H1 (cell line): ENCODE measurements at regions not wholly inside any gene's neighbourhood (a gene's known extent, or its start where the extent isn't known, plus 50 kb on each side); places are given as distances from the start of the nearest gene placed in this dataset.

Experiments
- CTCF ChIA-PET: fragments of 300-600 bp; sonication (Branson Sonifier 250); formaldehyde crosslinking; loops from one replicate; lab custom pipeline; 2021; ENCODE audit not compliant: partially characterized antibody; lab: Charles Lee
- POLR2A ChIA-PET: fragments of 300-600 bp; sonication (Branson Sonifier 250); formaldehyde crosslinking; loops from one replicate; lab custom pipeline; 2021; ENCODE audit warnings: inconsistent platforms; ENCODE audit not compliant: partially characterized antibody; lab: Charles Lee
- DNase-seq, 2 experiments: peaks; one replicate each; pipeline versions ENCODE4 v3.0.0 to v3.0.0-alpha.2; 2010 to 2022; ENCODE audit warnings: low spot score in 2 of 2, low read depth in 1 of 2, mixed read lengths in 1 of 2
- FAIRE-seq: peaks from 2 replicates; lab custom pipeline; 2011; peaks lifted over from hg19 to GRCh38; lab: Jason Lieb, UNC
- H2AFZ ChIP-seq: 2 replicates; pipeline ENCODE4 v1.8.1; 2012; ENCODE audit warnings: low read length, inconsistent platforms
- H2AK5ac ChIP-seq: 2 replicates; pipeline ENCODE4 v1.6.1; 2013; ENCODE audit warnings: low read depth, low read length
- H2BK120ac ChIP-seq: replicated peaks from 2 replicates; pipeline ENCODE3; 2013; ENCODE audit warnings: low read depth, low read length, inconsistent platforms
- H2BK12ac ChIP-seq: 2 replicates; pipeline ENCODE4 v1.6.1; 2013; ENCODE audit warnings: low read depth, low read length
- H2BK15ac ChIP-seq: 2 replicates; pipeline ENCODE4 v1.6.1; 2013; ENCODE audit warnings: low read length
- H2BK20ac ChIP-seq: 2 replicates; pipeline ENCODE4 v1.6.1; 2013; ENCODE audit warnings: low read length
- H2BK5ac ChIP-seq: 2 replicates; pipeline ENCODE4 v1.6.1; 2013; ENCODE audit warnings: low read depth, low read length
- H3K14ac ChIP-seq: 2 replicates; pipeline ENCODE4 v1.6.1; 2013; ENCODE audit warnings: inconsistent platforms; ENCODE audit not compliant: insufficient read length
- H3K18ac ChIP-seq: 2 replicates; pipeline ENCODE4 v1.6.1; 2013; ENCODE audit warnings: low read length; ENCODE audit errors: extremely low read depth
- H3K23ac ChIP-seq: 2 replicates; pipeline ENCODE4 v1.6.1; 2013; ENCODE audit warnings: inconsistent platforms; ENCODE audit not compliant: insufficient read length
- H3K23me2 ChIP-seq: 2 replicates; pipeline ENCODE4 v1.6.1; 2013; ENCODE audit warnings: low read depth, low read length
- H3K27ac ChIP-seq: 2 replicates; pipeline ENCODE4 v1.6.1; 2011; ENCODE audit warnings: low read depth, low read length, inconsistent platforms
- H3K27me3 ChIP-seq, 4 experiments: replicated peaks in 1 of 4; 1 replicate in 1 of 4; 2 replicates in 3 of 4; pipeline versions ENCODE4 v1.6.1 to v1.8.1; 2011 to 2013; ENCODE audit warnings: low read length in 3 of 4, mild to moderate bottlenecking in 3 of 4, inconsistent platforms in 2 of 4, mixed read lengths in 2 of 4, moderate library complexity in 1 of 4; ENCODE audit not compliant: control insufficient read depth in 3 of 4, insufficient read depth in 3 of 4; ENCODE audit errors: extremely low read depth in 1 of 4
- H3K36me3 ChIP-seq, 4 experiments: 2 replicates each; pipeline versions ENCODE4 v1.6.1 to v1.8.1; 2011 to 2013; ENCODE audit warnings: mild to moderate bottlenecking in 4 of 4, low read length in 3 of 4, moderate library complexity in 2 of 4, control low read depth in 1 of 4, inconsistent platforms in 1 of 4; ENCODE audit not compliant: insufficient read depth in 4 of 4, control insufficient read depth in 2 of 4
- H3K4ac ChIP-seq: replicated peaks from 2 replicates; pipeline ENCODE3; 2013; ENCODE audit warnings: low read length, low read depth, mixed read lengths, inconsistent platforms; ENCODE audit not compliant: insufficient read length
- H3K4me1 ChIP-seq, 4 experiments: replicated peaks in 1 of 4; 1 replicate in 1 of 4; 2 replicates in 3 of 4; pipeline versions ENCODE4 v1.6.1 to v1.8.1; 2011 to 2013; ENCODE audit warnings: low read length in 3 of 4, inconsistent platforms in 2 of 4, mixed read lengths in 1 of 4; ENCODE audit not compliant: insufficient read depth in 4 of 4, control insufficient read depth in 3 of 4
- H3K4me2 ChIP-seq, 2 experiments: 2 replicates each; pipeline versions ENCODE4 v1.6.1 to v1.8.1; 2011 to 2013; ENCODE audit warnings: low read depth in 2 of 2, low read length in 2 of 2, control low read depth in 1 of 2, inconsistent platforms in 1 of 2, mild to moderate bottlenecking in 1 of 2; ENCODE audit not compliant: insufficient read depth in 1 of 2
- H3K4me3 ChIP-seq, 4 experiments: fragments of 200-600, 300-600 bp in 1 of 4; sonication (generic), shearing (Covaris generic), sonication (Bioruptor Twin) in 1 of 4; 2 replicates each; pipeline versions ENCODE4 v1.5.1 to v1.8.1; 2011 to 2016; ENCODE audit warnings: low read length in 4 of 4, low read depth in 3 of 4, control low read depth in 2 of 4, inconsistent platforms in 2 of 4, mild to moderate bottlenecking in 2 of 4, mixed read lengths in 1 of 4, moderate library complexity in 1 of 4; ENCODE audit not compliant: insufficient read depth in 2 of 4; ENCODE audit errors: extremely low read depth in 1 of 4
- H3K56ac ChIP-seq: replicated peaks from 2 replicates; pipeline ENCODE3; 2013; ENCODE audit warnings: low read depth, mild to moderate bottlenecking, mixed read lengths, low read length, inconsistent platforms; ENCODE audit not compliant: insufficient read length
- H3K79me1 ChIP-seq: 2 replicates; pipeline ENCODE4 v1.6.1; 2013; ENCODE audit warnings: low read depth, low read length, control low read depth
- H3K79me2 ChIP-seq, 2 experiments: 2 replicates each; pipeline versions ENCODE4 v1.6.1 to v1.8.1; 2012 to 2013; ENCODE audit warnings: low read length in 2 of 2, mild to moderate bottlenecking in 2 of 2, inconsistent platforms in 1 of 2; ENCODE audit not compliant: insufficient read depth in 2 of 2, control insufficient read depth in 1 of 2
- H3K9ac ChIP-seq, 4 experiments: replicated peaks in 1 of 4; 1 replicate in 1 of 4; 2 replicates in 3 of 4; pipeline versions ENCODE4 v1.6.1 to v1.8.1; 2011 to 2013; ENCODE audit warnings: low read depth in 3 of 4, low read length in 3 of 4, control low read depth in 2 of 4, mild to moderate bottlenecking in 2 of 4, moderate library complexity in 2 of 4, inconsistent platforms in 1 of 4; ENCODE audit errors: extremely low read depth in 1 of 4
- H3K9me3 ChIP-seq, 2 experiments: 2 replicates each; pipeline versions ENCODE4 v1.6.1 to v1.8.1; 2012 to 2013; ENCODE audit warnings: mild to moderate bottlenecking in 2 of 2, moderate library complexity in 2 of 2, control low read depth in 1 of 2, inconsistent platforms in 1 of 2, low read depth in 1 of 2, low read length in 1 of 2, mixed read lengths in 1 of 2; ENCODE audit not compliant: insufficient read depth in 2 of 2
- H4K20me1 ChIP-seq, 2 experiments: replicated peaks in 1 of 2; 2 replicates each; pipeline versions ENCODE3 to v1.8.1; 2011 to 2013; ENCODE audit warnings: inconsistent platforms in 2 of 2, low read length in 2 of 2, mild to moderate bottlenecking in 1 of 2; ENCODE audit not compliant: insufficient read depth in 2 of 2, control insufficient read depth in 1 of 2
- H4K5ac ChIP-seq: 2 replicates; pipeline ENCODE4 v1.6.1; 2013; ENCODE audit warnings: low read length, low read depth, mixed read lengths, inconsistent platforms; ENCODE audit not compliant: insufficient read length
- H4K8ac ChIP-seq: 2 replicates; pipeline ENCODE4 v1.8.0; 2013; ENCODE audit warnings: mild to moderate bottlenecking, moderate library complexity, low read length, inconsistent platforms; ENCODE audit not compliant: insufficient read depth; ENCODE audit errors: extremely low read depth
- H4K91ac ChIP-seq: replicated peaks from 2 replicates; pipeline ENCODE3; 2013; ENCODE audit warnings: low read length, mixed read lengths, inconsistent platforms; ENCODE audit not compliant: insufficient read length
- CHD2 ChIP-seq: IDR thresholded peaks from 2 replicates; pipeline ENCODE4 v1.6.1; 2012; ENCODE audit warnings: low read length, improper control_type of control experiment
- CREB1 ChIP-seq: IDR thresholded peaks from 2 replicates; pipeline ENCODE4 v1.6.1; 2012; ENCODE audit warnings: inconsistent platforms
- EGR1 ChIP-seq: IDR thresholded peaks from 2 replicates; pipeline ENCODE4 v1.6.1; 2011; ENCODE audit warnings: low read depth, low read length, borderline replicate concordance
- KDM5A ChIP-seq: fragments of 200-600 bp; IDR thresholded peaks from 2 replicates; pipeline ENCODE4 v1.7.1; 2012; ENCODE audit warnings: mild to moderate bottlenecking, low read length, inconsistent platforms, mixed read lengths
- NANOG ChIP-seq: IDR thresholded peaks from 2 replicates; pipeline ENCODE4 v1.6.1; 2011; ENCODE audit warnings: low read length, low read depth, mild to moderate bottlenecking, inconsistent platforms; ENCODE audit not compliant: insufficient read depth, poor library complexity, severe bottlenecking
- PHF8 ChIP-seq: fragments of 200-600 bp; sonication (generic); conservative IDR thresholded peaks from 2 replicates; pipeline ENCODE4 v1.7.1; 2012; ENCODE audit warnings: low read depth, mild to moderate bottlenecking, inconsistent platforms, low read length, moderate library complexity
- POLR2AphosphoS5 ChIP-seq: IDR thresholded peaks from 2 replicates; pipeline ENCODE4 v1.6.1; 2011; ENCODE audit warnings: low read depth, low read length
- RAD21 ChIP-seq, 2 experiments: IDR thresholded peaks in 1 of 2; conservative IDR thresholded peaks in 1 of 2; 2 replicates each; pipeline ENCODE4 v1.6.1; 2011; ENCODE audit warnings: low read depth in 2 of 2, low read length in 2 of 2, improper control_type of control experiment in 1 of 2, inconsistent platforms in 1 of 2, mild to moderate bottlenecking in 1 of 2, moderate library complexity in 1 of 2
- RNF2 ChIP-seq: fragments of 200-900, 300-1000 bp; sonication (generic); IDR thresholded peaks from 2 replicates; pipeline ENCODE4 v1.7.1; 2016; ENCODE audit warnings: borderline replicate concordance, low read depth, mild to moderate bottlenecking, antibody characterized with exemption, low read length; ENCODE audit not compliant: poor library complexity, severe bottlenecking; ENCODE audit errors: missing control alignments
- SUZ12 ChIP-seq: fragments of 200-600 bp; sonication (generic); IDR thresholded peaks from 2 replicates; pipeline ENCODE4 v1.6.1; 2012; ENCODE audit warnings: mild to moderate bottlenecking, inconsistent platforms, low read length, moderate library complexity, mixed read lengths
- ZNF274 ChIP-seq: IDR thresholded peaks from 2 replicates; pipeline ENCODE4 v1.7.0; 2012; ENCODE audit warnings: low read length, borderline replicate concordance; ENCODE audit errors: extremely low read depth
- WGBS, 2 experiments: shearing (Covaris generic) in 1 of 2; methylation state at CpG; one replicate each; pipeline versions ENCODE4 v1.1.6 to v1.1.7; 2013 to 2015; ENCODE audit warnings: low lambda C conversion rate in 2 of 2, mixed read lengths in 2 of 2, inconsistent platforms in 1 of 2, low coverage in 1 of 2, missing lambda C conversion rate in 1 of 2; ENCODE audit not compliant: insufficient replicate concordance in 2 of 2, insufficient coverage in 1 of 2, insufficient read length in 1 of 2; ENCODE audit errors: extremely low coverage in 1 of 2, missing lambda C conversion rate in 1 of 2; 5-methylcytosine and 5-hydroxymethylcytosine counted together
- TF ChIP-seq, protein P1 (sequence below): IDR thresholded peaks from 2 replicates; pipeline ENCODE4 v1.6.1; 2012; ENCODE audit warnings: low read length, inconsistent platforms
- TF ChIP-seq, protein P2 (sequence below): IDR thresholded peaks from 2 replicates; pipeline ENCODE4 v1.6.1; 2012; ENCODE audit warnings: inconsistent platforms

DNA sequence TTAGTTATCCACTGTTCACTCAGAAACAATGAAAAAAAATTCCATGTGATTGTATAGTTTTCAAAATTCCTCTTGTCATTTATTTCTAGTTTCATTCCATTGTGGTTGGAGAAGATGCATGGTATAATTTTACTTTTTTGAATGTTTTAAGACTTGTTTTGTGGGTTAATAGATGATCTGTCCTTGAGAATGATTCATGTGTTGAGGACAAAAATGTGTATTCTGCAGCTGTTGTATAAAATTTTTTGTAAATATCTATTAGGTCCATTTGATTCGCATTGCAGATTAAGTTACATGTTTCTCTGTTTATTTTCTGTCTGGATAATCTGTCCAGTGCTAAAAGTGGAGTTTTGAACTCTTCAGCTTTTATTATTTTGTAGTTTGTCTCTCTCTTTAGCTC, 65.4 kb downstream of the RTL3 start:
- Histone ChIP-seq H3K4me2 (no peak overlapping the region), H4K5ac (no peak overlapping the region), H2BK15ac (no peak overlapping the region), H3K79me2 (no peaks in the 10 kb centered on the region), H4K91ac (no peak overlapping the region), H3K27me3 (no peaks in the 10 kb centered on the region), H2BK12ac (no peak overlapping the region), H3K27ac (no peak overlapping the region), H4K20me1 (no peaks in the 10 kb centered on the region), H2BK5ac (no peak overlapping the region), H2AFZ (no peak overlapping the region), H4K8ac (no peak overlapping the region), H2AK5ac (no peak overlapping the region), H2BK120ac (no peak overlapping the region), H3K14ac (no peak overlapping the region), H3K4me3 (no peak overlapping the region), H2BK20ac (no peak overlapping the region), H3K79me1 (no peaks in the 10 kb centered on the region), H3K23me2 (no peaks in the 10 kb centered on the region), H3K4me1 (no peaks in the 10 kb centered on the region), H3K56ac (no peak overlapping the region), H3K9ac (no peak overlapping the region), H3K9me3 (no peaks in the 10 kb centered on the region), H3K4ac (no peak overlapping the region), H3K36me3 (no peaks in the 10 kb centered on the region), H3K18ac (no peak overlapping the region), H3K23ac (no peak overlapping the region)
- FAIRE-seq: no peak
- POLR2A ChIA-PET: no interaction called here
- DNase-seq: no peak
- CTCF ChIA-PET: no interaction called here
- WGBS, 2 experiments: 92% methylated on average over 1 of the region's 1 CpG; no CpG with 5 or more reads in 1 of the 2 experiments
- TF ChIP-seq CREB1: no peak
- TF ChIP-seq POLR2AphosphoS5: no peak
- TF ChIP-seq, protein P1, sequence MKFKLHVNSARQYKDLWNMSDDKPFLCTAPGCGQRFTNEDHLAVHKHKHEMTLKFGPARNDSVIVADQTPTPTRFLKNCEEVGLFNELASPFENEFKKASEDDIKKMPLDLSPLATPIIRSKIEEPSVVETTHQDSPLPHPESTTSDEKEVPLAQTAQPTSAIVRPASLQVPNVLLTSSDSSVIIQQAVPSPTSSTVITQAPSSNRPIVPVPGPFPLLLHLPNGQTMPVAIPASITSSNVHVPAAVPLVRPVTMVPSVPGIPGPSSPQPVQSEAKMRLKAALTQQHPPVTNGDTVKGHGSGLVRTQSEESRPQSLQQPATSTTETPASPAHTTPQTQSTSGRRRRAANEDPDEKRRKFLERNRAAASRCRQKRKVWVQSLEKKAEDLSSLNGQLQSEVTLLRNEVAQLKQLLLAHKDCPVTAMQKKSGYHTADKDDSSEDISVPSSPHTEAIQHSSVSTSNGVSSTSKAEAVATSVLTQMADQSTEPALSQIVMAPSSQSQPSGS: no peak
- TF ChIP-seq RAD21 (IDR thresholded peaks at IDR 0.05 in 1 of 2, conservative IDR thresholded peaks at IDR 0.05 in 1 of 2; ENCODE audit: low read depth in 2 of 2, low read length in 2 of 2): no peak
- TF ChIP-seq SUZ12: no peak
- no peak for TF ChIP-seq NANOG
- TF ChIP-seq EGR1: no peak
- no peak for TF ChIP-seq CHD2
- no peak for TF ChIP-seq RNF2
- TF ChIP-seq, protein P2, sequence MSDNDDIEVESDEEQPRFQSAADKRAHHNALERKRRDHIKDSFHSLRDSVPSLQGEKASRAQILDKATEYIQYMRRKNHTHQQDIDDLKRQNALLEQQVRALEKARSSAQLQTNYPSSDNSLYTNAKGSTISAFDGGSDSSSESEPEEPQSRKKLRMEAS: no peak
- TF ChIP-seq ZNF274: no peak
- TF ChIP-seq PHF8: no peak
- no peak for TF ChIP-seq KDM5A
